ENCODE measurements at regions not wholly inside any gene's neighbourhood (a gene's known extent, or its start where the extent isn't known, plus 50 kb on each side); places are given as distances from the start of the nearest gene placed in this dataset.
"Not testable (repeated sequence)": the region's sequence is repeated elsewhere in the genome, so short reads cannot be mapped to it uniquely, and the experiment has no call there.

DNA sequence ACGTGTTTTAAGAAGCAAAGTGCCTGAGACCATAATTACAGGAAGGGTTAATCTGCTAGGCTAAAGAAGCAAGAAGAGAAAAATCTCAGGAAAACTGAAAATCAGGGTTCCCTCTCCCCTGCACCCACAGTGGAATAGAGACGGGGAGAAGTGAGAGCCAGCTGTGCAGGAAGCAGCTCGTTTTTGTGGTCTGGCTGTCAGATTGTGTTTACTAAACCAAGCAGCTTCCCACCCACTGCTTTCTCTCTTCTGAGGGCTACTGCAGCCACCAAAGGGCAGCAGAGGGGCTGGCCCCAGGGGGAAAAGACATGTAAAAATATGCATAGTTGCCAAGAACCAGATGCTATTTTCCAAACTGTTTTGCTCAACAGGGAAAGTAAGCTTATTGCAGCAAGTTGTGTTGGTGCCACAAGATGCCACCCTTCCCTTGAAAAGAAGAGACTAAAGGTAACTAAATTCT lies 72.6 kb upstream of the THUMPD2 start:
- Mint-ChIP-seq H3K27ac (no peak overlapping the region), H3K27me3 (peaks cover 6% of the 10 kb centered on the region), H3K9me3 (no peaks in the 10 kb centered on the region), H3K36me3 (no peaks in the 10 kb centered on the region), H3K4me1 (peaks cover 13 to 14% (median 14%) of the 10 kb centered on the region in 3 donors), H3K4me3 (no peak overlapping the region)

DNA sequence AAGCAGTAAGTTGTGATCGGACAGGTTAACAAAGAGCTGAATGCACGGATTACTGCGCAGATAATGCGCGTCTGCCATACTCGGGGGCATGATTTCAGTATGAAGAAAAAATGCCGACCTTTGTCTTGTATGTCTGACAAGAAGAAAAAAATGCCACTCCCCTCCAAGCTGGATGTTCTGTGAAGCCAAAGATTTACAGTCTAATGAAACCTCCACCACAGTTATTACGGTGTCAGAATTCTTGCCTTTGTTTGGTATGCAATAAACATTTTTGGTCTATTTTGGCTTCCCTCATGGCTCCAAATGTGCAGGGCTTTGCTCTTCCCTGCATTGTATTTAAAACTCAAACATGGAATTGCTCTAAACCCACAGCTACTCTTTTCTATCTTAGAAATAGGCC lies 72.2 kb upstream of the THUMPD2 start:
- no peak overlapping the region for H3K4me3 Mint-ChIP-seq
- no peaks in the 10 kb centered on the region for H3K9me3 Mint-ChIP-seq
- no peaks in the 10 kb centered on the region for H3K36me3 Mint-ChIP-seq
- H3K27me3 Mint-ChIP-seq = peaks cover 6% of the 10 kb centered on the region
- no peak overlapping the region for H3K27ac Mint-ChIP-seq
- peaks cover 13 to 14% (median 14%) of the 10 kb centered on the region in 3 donors for H3K4me1 Mint-ChIP-seq

GRCh38 chr2:39849982-39850526 lies 71.0 kb upstream of the THUMPD2 start:
- peaks cover 6% of the 10 kb centered on the region for H3K27me3 Mint-ChIP-seq
- H3K4me3 Mint-ChIP-seq = no peak overlapping the region
- H3K4me1 Mint-ChIP-seq = peaks cover 13 to 14% (median 14%) of the 10 kb centered on the region in 3 donors
- H3K36me3 Mint-ChIP-seq = no peaks in the 10 kb centered on the region
- H3K27ac Mint-ChIP-seq = no peak overlapping the region
- no peaks in the 10 kb centered on the region for H3K9me3 Mint-ChIP-seq

DNA sequence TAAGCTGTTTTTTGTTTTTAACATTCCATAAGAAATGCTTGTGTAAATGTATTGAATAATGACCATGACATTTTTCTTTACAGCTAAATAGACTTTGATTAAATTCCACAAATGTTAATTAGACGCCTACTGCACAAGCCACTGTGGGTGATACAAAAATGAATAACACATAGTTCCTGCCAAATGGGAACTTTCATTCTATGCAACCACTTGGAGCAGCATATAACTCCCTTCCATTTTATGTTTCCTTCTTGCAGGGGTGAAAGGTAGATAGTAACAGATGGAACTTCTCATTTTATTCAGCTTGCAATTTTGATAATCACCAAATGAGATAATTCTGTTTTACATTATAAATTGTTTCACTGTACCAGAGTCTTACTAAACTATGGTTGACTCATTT lies 70.0 kb upstream of the THUMPD2 start:
- H3K4me3 Mint-ChIP-seq = no peak overlapping the region
- no peaks in the 10 kb centered on the region for H3K9me3 Mint-ChIP-seq
- H3K27ac Mint-ChIP-seq = no peak overlapping the region
- no peaks in the 10 kb centered on the region for H3K36me3 Mint-ChIP-seq
- H3K27me3 Mint-ChIP-seq = peaks cover 4% of the 10 kb centered on the region
- peaks cover 9 to 14% (median 14%) of the 10 kb centered on the region in 3 donors for H3K4me1 Mint-ChIP-seq

- Mint-ChIP-seq H3K27me3 (no peaks in the 10 kb centered on the region), H3K27ac (no peak overlapping the region), H3K36me3 (no peaks in the 10 kb centered on the region), H3K4me3 (no peak overlapping the region), H3K4me1 (peaks cover 0 to 2% (median 0%) of the 10 kb centered on the region in 3 donors), H3K9me3 (no peaks in the 10 kb centered on the region)
Observed at GRCh38 chr2:39845460-39846146, 66.5 kb upstream of the THUMPD2 start.

- Mint-ChIP-seq H3K9me3 (peaks cover 2 to 8% (median 3%) of the 10 kb centered on the region in 3 donors), H3K4me3 (no peak overlapping the region), H3K36me3 (peaks cover 1% of the 10 kb centered on the region), H3K27ac (peak overlapping the region in 1 of 3 donors; percentile 8), H3K4me1 (peaks cover 0 to 4% (median 0%) of the 10 kb centered on the region in 3 donors), H3K27me3 (peaks cover 3% of the 10 kb centered on the region)
Observed at GRCh38 chr2:39839261-39839848, 60.3 kb upstream of the THUMPD2 start.

- Mint-ChIP-seq H3K36me3 (peaks cover 1% of the 10 kb centered on the region), H3K9me3 (peaks cover 2 to 8% (median 3%) of the 10 kb centered on the region in 3 donors), H3K27ac (no peak overlapping the region), H3K27me3 (peaks cover 3% of the 10 kb centered on the region), H3K4me3 (no peak overlapping the region), H3K4me1 (peaks cover 0 to 4% (median 0%) of the 10 kb centered on the region in 3 donors)
Observed at GRCh38 chr2:39838589-39838988, 59.5 kb upstream of the THUMPD2 start.

- Mint-ChIP-seq H3K4me1 (peaks cover 0 to 4% (median 0%) of the 10 kb centered on the region in 3 donors), H3K36me3 (peaks cover 1% of the 10 kb centered on the region), H3K27me3 (peaks cover 3% of the 10 kb centered on the region), H3K9me3 (peaks cover 2 to 8% (median 3%) of the 10 kb centered on the region in 3 donors), H3K27ac (no peak overlapping the region), H3K4me3 (no peak overlapping the region)
Observed at GRCh38 chr2:39837856-39838453, 58.9 kb upstream of the THUMPD2 start.

DNA sequence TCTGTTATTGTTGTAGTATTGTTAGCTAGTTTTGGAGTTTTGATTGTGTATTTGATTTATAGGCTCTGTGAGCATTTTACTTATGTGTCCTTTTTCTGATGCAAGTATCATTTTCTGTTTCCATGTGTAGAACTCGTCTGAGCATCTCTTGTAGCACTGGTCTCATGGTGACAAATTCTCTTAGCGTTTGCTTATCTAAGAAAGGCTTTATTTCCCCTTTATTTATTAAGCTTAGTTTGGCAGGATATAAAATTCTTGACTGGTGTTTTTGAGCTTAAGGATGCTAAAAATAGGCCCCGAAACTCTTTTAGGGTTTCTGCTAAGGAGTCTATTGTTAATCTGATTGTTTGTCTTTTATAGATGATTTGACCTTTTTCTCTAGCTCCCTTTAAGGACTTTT lies 57.6 kb upstream of the THUMPD2 start:
- no peak overlapping the region for H3K4me3 Mint-ChIP-seq
- H3K9me3 Mint-ChIP-seq = peaks cover 2 to 8% (median 3%) of the 10 kb centered on the region in 3 donors
- peaks cover 0 to 4% (median 0%) of the 10 kb centered on the region in 3 donors for H3K4me1 Mint-ChIP-seq
- H3K36me3 Mint-ChIP-seq = peaks cover 1% of the 10 kb centered on the region
- H3K27me3 Mint-ChIP-seq = peaks cover 7% of the 10 kb centered on the region
- no peak overlapping the region for H3K27ac Mint-ChIP-seq

- Mint-ChIP-seq H3K27me3 (peaks cover 7% of the 10 kb centered on the region), H3K4me3 (peak overlapping the region in 1 of 4 donors; percentile 7), H3K9me3 (peaks cover 2 to 8% (median 7%) of the 10 kb centered on the region in 3 donors), H3K27ac (no peak overlapping the region), H3K36me3 (peaks cover 3% of the 10 kb centered on the region), H3K4me1 (peaks cover 0 to 4% (median 0%) of the 10 kb centered on the region in 3 donors)
Observed at GRCh38 chr2:39834426-39834825, 55.4 kb upstream of the THUMPD2 start.

DNA sequence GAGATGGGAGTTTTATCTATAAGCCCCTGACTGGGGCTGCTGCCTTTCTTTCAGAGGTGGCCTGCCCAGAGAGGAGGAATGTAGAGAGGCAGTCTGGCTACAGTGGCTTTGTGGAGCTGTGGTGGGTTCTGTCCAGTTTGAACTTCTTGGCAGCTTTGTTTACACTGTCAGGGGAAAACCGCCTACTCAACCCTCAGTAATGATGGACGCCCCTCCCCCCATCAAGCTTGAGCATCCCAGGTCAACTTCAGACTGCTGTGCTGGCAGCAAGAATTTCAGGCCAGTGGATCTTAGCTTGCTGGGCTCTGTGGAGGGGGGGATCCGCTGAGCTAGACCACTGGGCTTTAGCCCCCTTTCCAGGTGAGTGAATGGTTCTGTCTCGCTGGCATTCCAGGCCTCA lies 51.6 kb upstream of the THUMPD2 start:
- H3K27ac Mint-ChIP-seq, H3K27me3 Mint-ChIP-seq, H3K9me3 Mint-ChIP-seq, H3K36me3 Mint-ChIP-seq, H3K4me1 Mint-ChIP-seq, H3K4me3 Mint-ChIP-seq: not testable (repeated sequence)

Measured in IgD-negative memory B cell (primary cell).